ENCODE measurements at regions not wholly inside any gene's neighbourhood (a gene's known extent, or its start where the extent isn't known, plus 50 kb on each side); places are given as distances from the start of the nearest gene placed in this dataset.

DNA sequence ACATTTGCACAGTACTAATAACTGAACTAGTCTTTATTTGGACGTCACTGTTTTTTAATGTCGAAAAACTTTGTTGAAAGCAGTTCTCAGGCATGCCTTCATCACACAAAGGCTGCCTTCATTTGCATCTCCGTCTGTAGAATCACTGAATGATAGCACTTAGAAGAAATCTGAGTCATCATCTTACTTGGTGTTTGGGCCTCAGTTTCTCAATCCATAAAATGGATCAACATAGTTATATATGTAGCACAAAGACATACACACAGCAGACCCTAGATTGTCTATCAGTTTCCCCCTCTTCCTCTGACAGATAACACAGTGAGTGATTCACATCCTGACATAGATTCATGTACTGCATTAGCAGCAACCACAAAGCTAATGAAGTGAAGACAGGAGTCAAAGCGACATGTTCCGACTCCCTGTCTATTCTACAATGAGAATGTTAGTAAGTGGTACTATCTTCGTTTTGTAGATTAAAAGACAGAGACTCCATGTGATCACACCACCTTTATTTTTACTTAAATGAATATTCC is 80.4 kb upstream of the PDE10A start:
- Histone ChIP-seq H3K9me3 (ENCODE audit: control insufficient read depth, insufficient read depth, low read length) (no peaks in the 10 kb centered on the region), H3K36me3 (ENCODE audit: control insufficient read depth, insufficient read depth, low read length) (no peaks in the 10 kb centered on the region), H3K4me3 (ENCODE audit: low read depth, low read length) (no peak overlapping the region), H3K4me1 (ENCODE audit: control insufficient read depth, insufficient read depth, low read length) (no peaks in the 10 kb centered on the region), H3K9ac (ENCODE audit: low read depth, low read length) (no peak overlapping the region), H3K27me3 (ENCODE audit: control insufficient read depth, insufficient read depth, low read length) (no peaks in the 10 kb centered on the region)

DNA sequence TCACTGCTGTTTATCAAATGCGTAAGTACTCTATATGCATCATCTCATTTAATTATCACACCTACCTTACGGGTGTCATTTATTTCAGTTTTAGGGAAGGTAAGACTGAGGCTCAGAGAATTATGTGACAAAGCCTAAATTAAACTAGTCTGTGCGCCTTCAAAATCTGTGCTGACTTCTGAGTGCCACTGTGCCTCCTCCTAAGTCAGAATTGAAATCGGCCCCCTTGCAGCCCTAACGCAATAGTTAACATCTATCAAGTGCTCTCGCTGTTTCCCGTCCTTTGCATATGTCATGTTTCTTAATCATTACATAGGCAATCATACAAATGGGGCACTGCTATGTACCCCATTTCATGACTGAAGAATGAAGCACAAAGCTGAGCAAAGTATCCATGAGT is 79.0 kb upstream of the PDE10A start:
- Histone ChIP-seq H3K36me3 (ENCODE audit: control insufficient read depth, insufficient read depth, low read length) (no peaks in the 10 kb centered on the region), H3K4me3 (ENCODE audit: low read depth, low read length) (no peak overlapping the region), H3K9me3 (ENCODE audit: control insufficient read depth, insufficient read depth, low read length) (no peaks in the 10 kb centered on the region), H3K27me3 (ENCODE audit: control insufficient read depth, insufficient read depth, low read length) (no peaks in the 10 kb centered on the region), H3K4me1 (ENCODE audit: control insufficient read depth, insufficient read depth, low read length) (no peaks in the 10 kb centered on the region), H3K9ac (ENCODE audit: low read depth, low read length) (no peak overlapping the region)

DNA sequence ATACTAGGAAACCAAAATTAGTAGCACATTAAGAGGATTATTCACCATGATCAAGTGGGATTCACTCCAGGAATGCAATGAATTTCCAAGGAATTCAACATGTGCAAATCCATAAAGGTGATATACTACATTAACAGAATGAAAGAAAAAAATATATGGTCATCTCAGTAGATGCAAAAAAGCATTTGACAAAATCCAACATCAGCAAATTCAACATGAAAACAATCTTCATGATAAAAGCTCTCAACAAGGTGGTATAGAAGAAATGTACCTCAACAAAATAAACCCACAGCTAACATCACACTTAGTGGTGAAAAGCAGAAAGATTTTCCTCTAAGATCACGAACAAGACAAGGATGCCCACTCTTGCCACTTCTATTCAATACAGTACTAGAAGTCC is 74.4 kb upstream of the PDE10A start:
- no peaks in the 10 kb centered on the region for H3K27me3 ChIP-seq (ENCODE audit: control insufficient read depth, insufficient read depth, low read length)
- H3K4me3 ChIP-seq (ENCODE audit: low read depth, low read length) = no peak overlapping the region
- H3K4me1 ChIP-seq (ENCODE audit: control insufficient read depth, insufficient read depth, low read length) = no peaks in the 10 kb centered on the region
- H3K9ac ChIP-seq (ENCODE audit: low read depth, low read length) = no peak overlapping the region
- no peaks in the 10 kb centered on the region for H3K9me3 ChIP-seq (ENCODE audit: control insufficient read depth, insufficient read depth, low read length)
- H3K36me3 ChIP-seq (ENCODE audit: control insufficient read depth, insufficient read depth, low read length) = no peaks in the 10 kb centered on the region

DNA sequence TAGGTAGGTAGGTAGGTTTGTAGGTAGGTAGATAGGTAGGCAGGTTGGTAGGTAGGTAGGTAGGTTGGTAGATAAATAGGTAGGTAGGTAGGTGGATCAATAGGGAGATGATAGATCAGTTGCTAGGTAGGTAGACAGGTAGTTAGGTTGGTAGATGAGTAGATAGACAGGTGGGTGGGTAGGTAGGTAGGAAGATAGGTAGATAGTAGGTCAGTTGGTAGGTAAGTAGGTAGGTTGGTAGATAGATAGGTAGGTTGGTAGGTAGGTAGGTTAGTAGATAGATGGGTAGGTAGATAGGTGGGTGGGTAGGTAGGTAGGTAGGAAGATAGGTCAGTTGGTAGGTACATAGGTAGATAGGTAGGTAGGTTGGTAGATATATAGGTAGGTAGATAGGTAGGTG is 72.0 kb upstream of the PDE10A start:
- no peaks in the 10 kb centered on the region for H3K36me3 ChIP-seq (ENCODE audit: control insufficient read depth, insufficient read depth, low read length)
- H3K9ac ChIP-seq (ENCODE audit: low read depth, low read length) = no peak overlapping the region
- H3K4me3 ChIP-seq (ENCODE audit: low read depth, low read length) = no peak overlapping the region
- H3K27me3 ChIP-seq (ENCODE audit: control insufficient read depth, insufficient read depth, low read length) = no peaks in the 10 kb centered on the region
- no peaks in the 10 kb centered on the region for H3K9me3 ChIP-seq (ENCODE audit: control insufficient read depth, insufficient read depth, low read length)
- H3K4me1 ChIP-seq (ENCODE audit: control insufficient read depth, insufficient read depth, low read length) = no peaks in the 10 kb centered on the region

DNA sequence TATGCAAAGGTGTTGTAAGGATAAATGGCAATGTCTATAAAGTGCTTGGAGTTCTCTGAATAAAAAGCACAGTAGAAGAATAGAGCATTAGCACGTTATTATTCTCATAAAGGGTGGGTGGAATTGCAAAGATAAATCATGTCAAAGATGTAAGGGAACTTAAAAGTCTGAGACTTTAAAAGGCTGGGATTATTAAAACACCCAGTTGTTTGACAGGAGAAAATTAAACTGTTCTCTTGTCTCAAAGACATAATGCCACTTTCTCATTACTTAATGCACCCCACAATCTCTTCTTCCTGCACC is 70.4 kb upstream of the PDE10A start:
- Histone ChIP-seq H3K9ac (ENCODE audit: low read depth, low read length) (no peak overlapping the region), H3K4me3 (ENCODE audit: low read depth, low read length) (no peak overlapping the region), H3K4me1 (ENCODE audit: control insufficient read depth, insufficient read depth, low read length) (no peaks in the 10 kb centered on the region), H3K27me3 (ENCODE audit: control insufficient read depth, insufficient read depth, low read length) (no peaks in the 10 kb centered on the region), H3K36me3 (ENCODE audit: control insufficient read depth, insufficient read depth, low read length) (no peaks in the 10 kb centered on the region), H3K9me3 (ENCODE audit: control insufficient read depth, insufficient read depth, low read length) (no peaks in the 10 kb centered on the region)

DNA sequence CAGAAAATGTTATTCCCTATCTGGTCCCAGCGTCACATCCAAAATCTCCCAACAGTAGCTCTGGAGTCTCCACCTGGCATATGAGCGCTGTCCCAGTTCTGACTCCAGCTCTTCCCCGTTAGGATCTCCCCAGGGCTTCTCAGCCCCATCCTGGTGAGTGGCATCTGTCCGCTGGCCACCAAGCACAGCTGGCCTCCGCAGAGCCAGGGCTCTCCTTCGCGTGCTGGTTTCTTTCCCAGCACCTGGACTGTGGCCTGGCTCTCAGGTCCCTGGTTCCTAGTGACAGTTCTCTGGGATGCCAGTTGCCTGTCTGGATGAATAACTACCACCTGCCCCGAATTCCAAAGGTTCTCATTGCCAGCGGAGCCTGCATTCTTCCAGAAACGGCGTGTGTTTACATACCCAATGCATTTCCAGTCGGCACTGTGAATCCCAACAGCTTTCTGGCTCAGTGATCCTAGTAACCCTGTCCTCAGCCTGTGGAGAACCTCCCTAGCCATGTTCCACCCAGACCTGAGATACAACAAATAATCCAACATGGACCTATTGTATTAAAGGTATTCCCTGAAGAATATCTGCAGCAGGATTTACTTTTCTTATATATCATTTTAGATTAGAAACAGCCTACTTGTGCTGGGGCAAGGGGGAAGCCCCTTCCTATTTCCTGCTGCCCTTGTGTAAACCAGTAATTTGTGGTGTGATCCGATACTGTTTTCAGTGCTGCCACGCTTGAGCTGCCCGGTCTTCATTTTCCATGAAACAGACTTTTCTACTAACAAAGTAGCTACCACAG is 69.9 kb upstream of the PDE10A start:
- Histone ChIP-seq H3K4me3 (ENCODE audit: low read depth, low read length) (no peak overlapping the region), H3K4me1 (ENCODE audit: control insufficient read depth, insufficient read depth, low read length) (no peaks in the 10 kb centered on the region), H3K36me3 (ENCODE audit: control insufficient read depth, insufficient read depth, low read length) (no peaks in the 10 kb centered on the region), H3K27me3 (ENCODE audit: control insufficient read depth, insufficient read depth, low read length) (no peaks in the 10 kb centered on the region), H3K9me3 (ENCODE audit: control insufficient read depth, insufficient read depth, low read length) (no peaks in the 10 kb centered on the region), H3K9ac (ENCODE audit: low read depth, low read length) (no peak overlapping the region)

DNA sequence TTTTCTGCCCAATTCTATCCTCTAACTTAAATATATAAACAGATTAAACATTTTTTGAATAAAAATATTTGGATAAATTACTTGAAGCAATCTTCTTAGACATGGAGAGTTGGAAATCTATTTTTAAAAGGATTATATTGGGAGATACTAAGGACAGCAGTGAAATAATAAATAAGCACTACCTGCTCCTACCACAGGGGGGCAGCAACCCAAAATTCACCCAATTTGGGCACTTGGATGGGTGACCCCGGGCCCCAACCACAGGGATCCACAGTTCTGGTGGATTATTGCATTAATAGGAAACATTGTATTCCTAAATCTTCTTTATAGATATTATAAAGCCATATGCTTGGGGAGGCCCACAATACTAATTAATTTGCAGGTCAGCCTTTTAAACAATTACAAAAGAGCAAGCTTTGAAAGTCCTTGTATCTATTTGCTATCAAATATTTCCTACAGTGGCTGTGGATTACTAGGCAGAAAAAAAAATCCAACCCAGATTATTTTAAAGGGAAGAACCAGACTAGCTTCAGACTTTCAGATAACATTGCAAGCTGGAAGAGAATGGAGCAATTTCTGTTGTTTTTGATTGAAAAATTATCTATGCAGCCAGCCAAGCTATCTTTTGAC is 66.4 kb upstream of the PDE10A start:
- H3K36me3 ChIP-seq (ENCODE audit: control insufficient read depth, insufficient read depth, low read length) = no peaks in the 10 kb centered on the region
- no peak overlapping the region for H3K9ac ChIP-seq (ENCODE audit: low read depth, low read length)
- H3K9me3 ChIP-seq (ENCODE audit: control insufficient read depth, insufficient read depth, low read length) = no peaks in the 10 kb centered on the region
- H3K4me3 ChIP-seq (ENCODE audit: low read depth, low read length) = no peak overlapping the region
- no peaks in the 10 kb centered on the region for H3K4me1 ChIP-seq (ENCODE audit: control insufficient read depth, insufficient read depth, low read length)
- H3K27me3 ChIP-seq (ENCODE audit: control insufficient read depth, insufficient read depth, low read length) = peaks cover 4% of the 10 kb centered on the region

DNA sequence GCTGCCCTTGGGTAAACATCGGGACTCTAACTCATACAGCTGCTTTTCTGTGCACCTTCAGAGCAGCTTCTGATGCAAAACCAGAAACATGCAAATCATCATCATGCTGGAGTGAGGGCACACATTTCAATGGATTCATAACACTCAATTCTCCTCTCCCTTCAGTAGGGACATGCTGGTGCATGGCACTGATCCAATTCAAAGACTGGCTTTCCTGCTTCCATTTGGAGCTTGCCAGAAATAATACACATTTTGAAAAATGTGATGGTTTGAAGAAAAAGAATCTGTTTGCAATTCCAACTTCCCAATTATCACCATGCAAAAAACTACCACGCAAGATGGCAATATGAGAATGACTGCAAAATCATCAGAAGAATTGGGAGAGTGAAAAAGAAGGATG is 65.2 kb upstream of the PDE10A start:
- H3K9me3 ChIP-seq (ENCODE audit: control insufficient read depth, insufficient read depth, low read length) = no peaks in the 10 kb centered on the region

DNA sequence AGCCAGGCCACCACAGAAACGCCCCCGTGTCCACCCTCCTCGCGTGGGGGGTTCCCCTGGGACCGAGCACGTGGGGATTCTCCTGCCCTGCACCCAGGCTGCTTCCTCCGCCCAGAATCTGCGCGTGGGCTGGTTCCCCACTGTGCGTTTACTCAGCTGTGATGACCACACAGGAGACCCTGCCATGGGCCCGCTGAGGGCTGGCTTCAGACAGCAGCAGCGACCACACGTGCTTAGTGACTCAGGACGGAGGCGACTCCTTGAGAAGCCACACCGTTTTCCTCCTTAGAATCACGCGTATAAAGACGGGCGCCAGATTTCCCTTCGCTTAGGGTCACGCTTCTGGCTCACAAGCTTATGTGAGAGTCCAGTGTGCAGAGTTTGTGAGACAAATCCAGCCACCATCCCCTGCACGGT is 63.9 kb upstream of the PDE10A start:
- H3K9ac ChIP-seq (ENCODE audit: low read depth, low read length) = no peak overlapping the region
- H3K36me3 ChIP-seq (ENCODE audit: control insufficient read depth, insufficient read depth, low read length) = no peaks in the 10 kb centered on the region
- no peaks in the 10 kb centered on the region for H3K4me1 ChIP-seq (ENCODE audit: control insufficient read depth, insufficient read depth, low read length)
- no peaks in the 10 kb centered on the region for H3K9me3 ChIP-seq (ENCODE audit: control insufficient read depth, insufficient read depth, low read length)
- no peak overlapping the region for H3K4me3 ChIP-seq (ENCODE audit: low read depth, low read length)
- H3K27me3 ChIP-seq (ENCODE audit: control insufficient read depth, insufficient read depth, low read length) = peaks cover 4% of the 10 kb centered on the region

More for the DNA sequence above, 65.2 kb upstream of the PDE10A start:
- no peak overlapping the region for H3K4me3 ChIP-seq (ENCODE audit: low read depth, low read length)
- H3K27me3 ChIP-seq (ENCODE audit: control insufficient read depth, insufficient read depth, low read length) = peaks cover 4% of the 10 kb centered on the region
- H3K9ac ChIP-seq (ENCODE audit: low read depth, low read length) = no peak overlapping the region
- no peaks in the 10 kb centered on the region for H3K36me3 ChIP-seq (ENCODE audit: control insufficient read depth, insufficient read depth, low read length)
- no peaks in the 10 kb centered on the region for H3K4me1 ChIP-seq (ENCODE audit: control insufficient read depth, insufficient read depth, low read length)

DNA sequence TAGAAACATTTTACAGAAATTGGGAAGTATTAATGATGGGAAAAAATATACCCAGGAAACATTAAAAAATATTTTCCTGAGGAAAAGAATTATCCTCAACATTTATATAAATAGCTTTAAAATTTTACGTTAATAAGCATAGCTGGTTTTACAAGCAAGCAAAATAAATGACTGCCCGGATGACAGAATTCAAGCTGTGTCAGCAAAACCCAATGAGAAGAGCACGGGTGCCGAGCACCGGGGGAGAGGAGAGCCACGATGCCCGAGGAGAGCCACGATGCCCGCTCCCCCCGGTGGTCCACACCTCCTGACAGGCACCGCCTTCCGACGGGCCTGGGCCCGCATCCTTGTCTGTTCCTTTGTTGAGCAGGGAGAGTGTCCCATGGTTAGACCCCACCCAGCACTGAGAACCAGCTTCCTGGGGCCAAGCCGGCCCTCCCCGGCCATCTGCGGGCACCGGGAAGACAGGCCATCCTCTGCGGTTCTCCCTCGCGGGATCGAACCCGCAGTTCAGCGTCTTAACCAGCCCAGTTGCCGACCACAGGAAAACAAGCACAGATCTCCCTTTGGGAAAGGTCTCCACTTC is 63.3 kb upstream of the PDE10A start:
- Histone ChIP-seq H3K9ac (ENCODE audit: low read depth, low read length) (no peak overlapping the region), H3K9me3 (ENCODE audit: control insufficient read depth, insufficient read depth, low read length) (no peaks in the 10 kb centered on the region), H3K4me3 (ENCODE audit: low read depth, low read length) (no peak overlapping the region), H3K27me3 (ENCODE audit: control insufficient read depth, insufficient read depth, low read length) (peaks cover 4% of the 10 kb centered on the region), H3K36me3 (ENCODE audit: control insufficient read depth, insufficient read depth, low read length) (no peaks in the 10 kb centered on the region), H3K4me1 (ENCODE audit: control insufficient read depth, insufficient read depth, low read length) (no peaks in the 10 kb centered on the region)

DNA sequence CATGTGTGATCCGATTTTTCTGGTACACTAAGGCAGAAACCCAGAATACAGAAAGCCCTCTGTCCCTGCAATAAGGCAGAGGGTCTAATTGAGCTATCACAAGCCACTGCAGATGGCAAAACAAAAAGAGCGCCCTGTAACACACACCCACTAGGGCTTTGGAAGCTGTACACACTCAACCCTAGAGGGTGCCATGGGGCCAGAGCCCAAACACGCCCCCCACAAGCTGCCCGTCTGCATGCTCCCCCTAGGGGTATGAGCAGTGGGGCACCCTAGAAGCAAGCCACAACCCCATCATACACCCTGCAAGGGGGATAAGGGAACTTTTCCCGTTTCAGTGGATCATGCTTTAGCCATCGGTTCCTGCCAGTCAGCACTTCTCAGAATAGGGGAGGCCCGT is 62.2 kb upstream of the PDE10A start:
- H3K4me1 ChIP-seq (ENCODE audit: control insufficient read depth, insufficient read depth, low read length) = no peaks in the 10 kb centered on the region
- H3K36me3 ChIP-seq (ENCODE audit: control insufficient read depth, insufficient read depth, low read length) = no peaks in the 10 kb centered on the region
- no peak overlapping the region for H3K4me3 ChIP-seq (ENCODE audit: low read depth, low read length)
- H3K27me3 ChIP-seq (ENCODE audit: control insufficient read depth, insufficient read depth, low read length) = peaks cover 4% of the 10 kb centered on the region
- no peak overlapping the region for H3K9ac ChIP-seq (ENCODE audit: low read depth, low read length)
- no peaks in the 10 kb centered on the region for H3K9me3 ChIP-seq (ENCODE audit: control insufficient read depth, insufficient read depth, low read length)

DNA sequence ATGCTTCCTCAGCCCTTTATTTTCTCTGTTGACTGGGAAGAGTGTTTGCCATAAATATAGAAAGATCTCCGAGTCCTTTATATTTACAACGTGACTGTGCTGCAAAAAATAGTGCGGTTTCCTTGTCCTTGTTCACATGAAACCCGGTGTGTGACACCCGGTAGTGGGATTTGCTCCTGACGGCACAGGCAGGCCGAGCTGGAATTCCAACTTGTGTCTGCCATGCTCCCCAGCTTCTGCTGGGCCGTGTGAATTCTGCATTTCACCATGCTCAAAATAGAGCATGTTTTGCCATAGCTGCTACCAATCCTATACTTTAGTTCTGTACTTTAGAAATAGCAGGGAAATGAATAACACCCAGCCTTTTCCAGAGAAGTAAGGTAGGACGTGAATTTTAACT is 60.3 kb upstream of the PDE10A start:
- peaks cover 4% of the 10 kb centered on the region for H3K27me3 ChIP-seq (ENCODE audit: control insufficient read depth, insufficient read depth, low read length)

More for the DNA sequence above, 60.3 kb upstream of the PDE10A start:
- H3K36me3 ChIP-seq (ENCODE audit: control insufficient read depth, insufficient read depth, low read length) = no peaks in the 10 kb centered on the region
- no peak overlapping the region for H3K9ac ChIP-seq (ENCODE audit: low read depth, low read length)
- no peaks in the 10 kb centered on the region for H3K9me3 ChIP-seq (ENCODE audit: control insufficient read depth, insufficient read depth, low read length)
- no peak overlapping the region for H3K4me3 ChIP-seq (ENCODE audit: low read depth, low read length)
- no peaks in the 10 kb centered on the region for H3K4me1 ChIP-seq (ENCODE audit: control insufficient read depth, insufficient read depth, low read length)
